HepG2 (cell line): ENCODE measurements at regions not wholly inside any gene's neighbourhood (a gene's known extent, or its start where the extent isn't known, plus 50 kb on each side); places are given as distances from the start of the nearest gene placed in this dataset.

Source experiments
- ATAC-seq: fragments of 200-7000 bp; cut with Tn5 transposase; 3 replicates; pipeline ENCODE4 v1.9.1; 2020; ENCODE audit warnings: mild to moderate bottlenecking, moderate library complexity
- BruUV-seq: library from RNA; stranded (reverse); fragments of 400-500 nt; replicated peaks from 2 replicates; lab custom pipeline; 2021; lab: Mats Ljungman, UMichigan
- CTCF ChIA-PET: fragments of 300-600 bp; formaldehyde crosslinking; extraction: SDS; loops from one replicate; lab custom pipeline; 2021; ENCODE audit warnings: low total read pairs, inconsistent platforms, low intra/inter-chr PET ratio; lab: Yijun Ruan, JAX
- POLR2A ChIA-PET: fragments of 350-600 bp; sonication (Branson Sonifier 250); formaldehyde crosslinking; loops from one replicate; lab custom pipeline; 2020; ENCODE audit warnings: antibody characterized with exemption, inconsistent platforms; lab: Yijun Ruan, JAX
- DNase-seq: peaks from one replicate; pipeline ENCODE4 v3.0.0-alpha.2; 2015; ENCODE audit warnings: low spot score
- FAIRE-seq: peaks from 3 replicates; lab custom pipeline; 2011; peaks lifted over from hg19 to GRCh38; lab: Jason Lieb, UNC
- H2AFZ ChIP-seq: one replicate; pipeline ENCODE4 v1.6.1; 2011; ENCODE audit warnings: low read length, inconsistent platforms
- H3K27ac ChIP-seq: fragments of 300-600 bp; 3 replicates; pipeline ENCODE4 v1.8.0; 2011; ENCODE audit warnings: mixed run types, mild to moderate bottlenecking, mixed read lengths, low read length, inconsistent platforms; ENCODE audit not compliant: insufficient read depth; ENCODE audit errors: extremely low read length
- H3K27me3 ChIP-seq, 2 experiments: fragments of 200-600 bp in 1 of 2; 2 replicates in 1 of 2; 3 replicates in 1 of 2; pipeline versions ENCODE4 v1.6.0 to v1.8.0; 2011; ENCODE audit warnings: low read length in 2 of 2, mild to moderate bottlenecking in 2 of 2, moderate library complexity in 2 of 2, inconsistent platforms in 1 of 2; ENCODE audit not compliant: insufficient read depth in 2 of 2, control insufficient read depth in 1 of 2
- H3K36me3 ChIP-seq, 2 experiments: fragments of 200-600 bp in 1 of 2; replicated peaks in 1 of 2; 2 replicates in 1 of 2; 3 replicates in 1 of 2; pipeline versions ENCODE4 v1.5.1 to v1.8.0; 2011; ENCODE audit warnings: low read length in 2 of 2, inconsistent platforms in 1 of 2; ENCODE audit not compliant: insufficient read depth in 2 of 2, control insufficient read depth in 1 of 2
- H3K4me1 ChIP-seq: 2 replicates; pipeline ENCODE4 v1.5.1; 2012; ENCODE audit warnings: low read length, inconsistent platforms; ENCODE audit not compliant: insufficient read depth
- H3K4me2 ChIP-seq: 2 replicates; pipeline ENCODE4 v1.6.0; 2011; ENCODE audit warnings: low read depth, low read length, inconsistent platforms
- H3K4me3 ChIP-seq, 3 experiments: fragments of 200-600 bp in 1 of 3; sonication (generic), shearing (Covaris generic) in 1 of 3; replicated peaks in 1 of 3; 2 replicates each; pipeline ENCODE4 v1.5.1; 2011 to 2016; ENCODE audit warnings: low read length in 3 of 3, inconsistent platforms in 2 of 3, low read depth in 2 of 3, mild to moderate bottlenecking in 2 of 3, control low read depth in 1 of 3, mixed read lengths in 1 of 3; ENCODE audit not compliant: insufficient read depth in 1 of 3
- H3K79me2 ChIP-seq: one replicate; pipeline ENCODE4 v1.6.1; 2011; ENCODE audit warnings: low read length, inconsistent platforms; ENCODE audit not compliant: insufficient read depth
- H3K9ac ChIP-seq: 2 replicates; pipeline ENCODE4 v1.6.0; 2011; ENCODE audit warnings: mild to moderate bottlenecking, low read depth, low read length, inconsistent platforms; ENCODE audit not compliant: insufficient read depth
- H3K9me3 ChIP-seq: 2 replicates; pipeline ENCODE4 v1.5.1; 2012; ENCODE audit warnings: mild to moderate bottlenecking, low read length
- H4K20me1 ChIP-seq: 2 replicates; pipeline ENCODE4 v1.6.0; 2011; ENCODE audit warnings: inconsistent platforms, mild to moderate bottlenecking, low read length, moderate library complexity; ENCODE audit not compliant: insufficient read depth
- AHR ChIP-seq: IDR thresholded peaks from 2 replicates; pipeline ENCODE4 v1.6.1; 2018; ENCODE audit warnings: missing genetic modification reagents, missing compliant biosample characterization
- FOSL1 ChIP-seq: sonication (generic); formaldehyde crosslinking; IDR thresholded peaks from 2 replicates; pipeline ENCODE4 v1.9.0; 2021; ENCODE audit warnings: missing genetic modification reagents, borderline replicate concordance
- HNRNPH1 ChIP-seq: fragments of 200-400 bp; formaldehyde crosslinking; optimal IDR thresholded peaks from 2 replicates; pipeline ENCODE3; 2017; ENCODE audit warnings: mild to moderate bottlenecking, low read depth, low read length
- MEF2D ChIP-seq: sonication (generic); formaldehyde crosslinking; IDR thresholded peaks from 2 replicates; pipeline ENCODE4 v1.5.1; 2020; ENCODE audit warnings: mild to moderate bottlenecking, missing genetic modification reagents
- POGK ChIP-seq: sonication (generic); formaldehyde crosslinking; conservative IDR thresholded peaks from 2 replicates; pipeline ENCODE4 v1.8.0; 2022; ENCODE audit warnings: mild to moderate bottlenecking, moderate library complexity, missing genetic modification reagents
- SNAI1 ChIP-seq: sonication (generic); formaldehyde crosslinking; IDR thresholded peaks from 2 replicates; pipeline ENCODE4 v1.5.0; 2020; ENCODE audit warnings: mild to moderate bottlenecking, missing genetic modification reagents, borderline replicate concordance
- SNAPC2 ChIP-seq: sonication (generic); formaldehyde crosslinking; IDR thresholded peaks from 2 replicates; pipeline ENCODE4 v1.8.1; 2022; ENCODE audit warnings: mild to moderate bottlenecking, missing genetic modification reagents
- ZNF350 ChIP-seq: sonication (generic); formaldehyde crosslinking; IDR thresholded peaks from 2 replicates; pipeline ENCODE4 v1.4.0; 2020; ENCODE audit warnings: mild to moderate bottlenecking, low read depth, missing genetic modification reagents, borderline replicate concordance
- ZNF556 ChIP-seq: sonication (generic); formaldehyde crosslinking; IDR thresholded peaks from 2 replicates; pipeline ENCODE4 v1.4.0; 2020; ENCODE audit warnings: mild to moderate bottlenecking, missing genetic modification reagents, borderline replicate concordance
- ZNF558 ChIP-seq: sonication (generic); formaldehyde crosslinking; IDR thresholded peaks from 2 replicates; pipeline ENCODE4 v1.9.0; 2022; ENCODE audit warnings: mild to moderate bottlenecking, missing genetic modification reagents, borderline replicate concordance
- ZNF660 ChIP-seq: sonication (generic); formaldehyde crosslinking; IDR thresholded peaks from 2 replicates; pipeline ENCODE4 v1.5.1; 2020; ENCODE audit warnings: mild to moderate bottlenecking, low read depth, missing genetic modification reagents, borderline replicate concordance
- ZNF672 ChIP-seq: sonication (generic); formaldehyde crosslinking; IDR thresholded peaks from 2 replicates; pipeline ENCODE4 v1.8.1; 2022; ENCODE audit warnings: missing genetic modification reagents
- ZNF891 ChIP-seq: sonication (generic); formaldehyde crosslinking; IDR thresholded peaks from 2 replicates; pipeline ENCODE4 v1.5.0; 2020; ENCODE audit warnings: mild to moderate bottlenecking, missing genetic modification reagents
- WGBS: methylation state at CpG from one replicate; pipeline ENCODE4 v1.1.6; 2017; ENCODE audit warnings: low lambda C conversion rate; 5-methylcytosine and 5-hydroxymethylcytosine counted together
- in situ Hi-C: cut with HindIII; loops from 2 replicates; pipeline ENCODE4 v1.10.0; 2017; ENCODE audit warnings: low pct_unique_long_range_greater_than_20kb; ENCODE audit not compliant: extremely low pct_ligation_motif_present
- intact Hi-C: fragments of 100-400 bp; cut with micrococcal nuclease; formaldehyde crosslinking; loops from one replicate; pipeline ENCODE4 v1.10.0; 2022; ENCODE audit not compliant: unreplicated experiment

GRCh38 chr7:20470726-20471125, 140.0 kb downstream of the ITGB8 start:
- Histone ChIP-seq H3K9ac (no peak overlapping the region), H3K9me3 (no peaks in the 10 kb centered on the region), H2AFZ (no peak overlapping the region), H3K79me2 (no peaks in the 10 kb centered on the region), H3K36me3 (no peaks in the 10 kb centered on the region), H3K27ac (no peak overlapping the region), H3K4me2 (no peak overlapping the region), H4K20me1 (no peaks in the 10 kb centered on the region), H3K4me1 (no peaks in the 10 kb centered on the region), H3K4me3 (no peak overlapping the region), H3K27me3 (no peaks in the 10 kb centered on the region)
- FAIRE-seq (no peak), ATAC-seq (no peak), DNase-seq (no peak)
- no peak for TF ChIP-seq FOSL1
- TF ChIP-seq ZNF556 (CRISPR knock-in tag), result no peak
- no peak for TF ChIP-seq SNAI1
- TF ChIP-seq ZNF891, result no peak
- no peak for TF ChIP-seq SNAPC2 (CRISPR knock-in tag)
- no peak for TF ChIP-seq ZNF672 (CRISPR knock-in tag)
- no peak for TF ChIP-seq AHR (CRISPR knock-in tag)
- TF ChIP-seq ZNF660, result no peak
- TF ChIP-seq MEF2D (CRISPR knock-in tag), result no peak
- intact Hi-C loops, result no loop called here
- WGBS, result 0% methylated on average over 1 of the region's 1 CpG
- ChIA-PET CTCF (no interaction called here), POLR2A (no interaction called here)
- in situ Hi-C loops, result no loop called here
- no TSS peak for BruUV-seq

- no peaks in the 10 kb centered on the region for H4K20me1 ChIP-seq
Measured at GRCh38 chr7:20474249-20474648, 141.2 kb upstream of the ABCB5 start.

More at GRCh38 chr7:20474249-20474648, 141.2 kb upstream of the ABCB5 start:
- ChIA-PET CTCF (no interaction called here), POLR2A (no interaction called here)
- no peak overlapping the region for H2AFZ ChIP-seq
- H3K4me3 ChIP-seq, result no peak overlapping the region
- H3K4me1 ChIP-seq, result no peaks in the 10 kb centered on the region
- 6% methylated on average over 2 of the region's 2 CpGs for WGBS
- no peak overlapping the region for H3K27ac ChIP-seq
- intact Hi-C loops, result no loop called here
- FAIRE-seq (no peak), ATAC-seq (no peak), DNase-seq (no peak)
- no peaks in the 10 kb centered on the region for H3K9me3 ChIP-seq
- no peaks in the 10 kb centered on the region for H3K79me2 ChIP-seq
- H3K4me2 ChIP-seq, result no peak overlapping the region
- TF ChIP-seq ZNF558 (CRISPR knock-in tag), result no peak
- no peak for TF ChIP-seq POGK (CRISPR knock-in tag)
- TF ChIP-seq ZNF350 (CRISPR knock-in tag), result no peak
- TF ChIP-seq ZNF660, result no peak
- no peak for TF ChIP-seq HNRNPH1
- BruUV-seq, result no TSS peak
- no peaks in the 10 kb centered on the region for H3K27me3 ChIP-seq
- H3K36me3 ChIP-seq, result no peaks in the 10 kb centered on the region
- H3K9ac ChIP-seq, result no peak overlapping the region
- in situ Hi-C loops, result no loop called here
